ENCODE measurements at regions not wholly inside any gene's neighbourhood (a gene's known extent, or its start where the extent isn't known, plus 50 kb on each side); places are given as distances from the start of the nearest gene placed in this dataset.

DNA sequence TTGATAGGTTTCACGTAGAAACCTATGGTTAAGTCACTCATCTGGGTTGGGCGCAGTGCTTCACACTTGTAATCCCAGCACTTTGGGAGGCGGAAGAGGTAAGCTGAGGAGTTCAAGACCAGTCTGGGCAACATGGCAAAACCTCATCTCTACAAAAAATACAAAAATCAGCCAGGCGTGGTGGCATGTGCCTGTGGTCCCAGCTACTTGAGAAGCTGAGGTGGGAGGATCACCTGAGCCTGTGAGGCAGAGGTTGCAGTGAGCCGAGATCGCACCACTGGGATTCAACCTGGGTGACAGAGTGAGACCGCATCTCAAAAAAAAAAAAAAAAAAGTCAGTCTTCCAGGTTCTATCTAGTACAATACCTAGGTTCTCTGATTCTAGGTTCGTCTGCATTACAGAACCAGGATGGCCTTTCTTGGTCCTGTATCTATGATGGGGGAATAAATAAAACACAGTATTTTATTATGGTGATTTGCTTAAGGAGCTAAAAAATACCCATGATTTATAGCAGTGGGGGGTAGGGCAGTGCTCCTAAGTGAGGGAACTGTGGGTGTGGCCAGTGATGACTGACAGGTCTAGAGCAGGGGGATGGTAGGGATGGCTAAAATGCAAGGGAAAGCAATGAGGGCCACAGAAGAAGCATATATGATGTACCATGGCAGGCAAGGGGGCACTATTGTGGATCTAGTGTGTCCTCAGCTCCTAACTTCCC is 65.5 kb upstream of the NUP160 start:
- no peak overlapping the region for H3K4me3 ChIP-seq (ENCODE audit: low read depth, low read length)
- TF ChIP-seq, protein P1, sequence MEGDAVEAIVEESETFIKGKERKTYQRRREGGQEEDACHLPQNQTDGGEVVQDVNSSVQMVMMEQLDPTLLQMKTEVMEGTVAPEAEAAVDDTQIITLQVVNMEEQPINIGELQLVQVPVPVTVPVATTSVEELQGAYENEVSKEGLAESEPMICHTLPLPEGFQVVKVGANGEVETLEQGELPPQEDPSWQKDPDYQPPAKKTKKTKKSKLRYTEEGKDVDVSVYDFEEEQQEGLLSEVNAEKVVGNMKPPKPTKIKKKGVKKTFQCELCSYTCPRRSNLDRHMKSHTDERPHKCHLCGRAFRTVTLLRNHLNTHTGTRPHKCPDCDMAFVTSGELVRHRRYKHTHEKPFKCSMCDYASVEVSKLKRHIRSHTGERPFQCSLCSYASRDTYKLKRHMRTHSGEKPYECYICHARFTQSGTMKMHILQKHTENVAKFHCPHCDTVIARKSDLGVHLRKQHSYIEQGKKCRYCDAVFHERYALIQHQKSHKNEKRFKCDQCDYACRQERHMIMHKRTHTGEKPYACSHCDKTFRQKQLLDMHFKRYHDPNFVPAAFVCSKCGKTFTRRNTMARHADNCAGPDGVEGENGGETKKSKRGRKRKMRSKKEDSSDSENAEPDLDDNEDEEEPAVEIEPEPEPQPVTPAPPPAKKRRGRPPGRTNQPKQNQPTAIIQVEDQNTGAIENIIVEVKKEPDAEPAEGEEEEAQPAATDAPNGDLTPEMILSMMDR (IDR thresholded peaks at IDR 0.05; ENCODE audit: low read depth, low read length), result no peak
- no peak for TF ChIP-seq MYC (IDR thresholded peaks at IDR 0.05; ENCODE audit: low read depth, low read length)
- TF ChIP-seq POLR2A (IDR thresholded peaks at IDR 0.05; ENCODE audit: extremely low read depth, insufficient read length), result no peak
- TF ChIP-seq, protein P2, sequence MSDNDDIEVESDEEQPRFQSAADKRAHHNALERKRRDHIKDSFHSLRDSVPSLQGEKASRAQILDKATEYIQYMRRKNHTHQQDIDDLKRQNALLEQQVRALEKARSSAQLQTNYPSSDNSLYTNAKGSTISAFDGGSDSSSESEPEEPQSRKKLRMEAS (IDR thresholded peaks at IDR 0.05; ENCODE audit: low read depth, low read length), result no peak
- no peak for DNase-seq (ENCODE audit: low read depth)

DNA sequence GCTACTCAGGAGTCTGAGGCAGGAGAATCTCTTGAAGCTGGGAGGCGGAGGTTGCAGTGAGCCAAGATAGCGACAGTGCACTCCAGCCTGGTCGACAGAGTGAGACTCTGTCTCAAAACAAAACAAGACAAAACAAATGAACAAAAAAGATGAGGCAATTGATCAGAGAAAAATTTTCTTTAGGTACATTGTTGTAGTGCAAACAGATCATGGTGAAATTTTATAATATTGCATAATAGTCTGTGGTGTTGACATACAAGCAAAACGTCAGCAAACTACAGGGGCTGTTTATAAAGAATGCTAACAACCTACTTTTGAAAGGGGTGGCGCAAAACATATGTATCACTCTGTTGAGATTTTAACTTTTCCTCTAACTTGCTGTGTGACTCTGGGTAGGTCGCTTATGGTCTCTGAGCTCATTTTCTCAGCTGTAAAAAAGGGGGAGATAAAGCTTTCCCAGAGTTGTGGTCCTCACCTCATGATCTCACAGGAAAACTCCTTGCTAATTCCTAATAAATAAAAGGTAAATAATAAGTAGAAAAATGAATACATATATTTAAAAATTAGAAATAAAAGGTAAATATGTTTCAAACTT is 64.8 kb upstream of the NUP160 start:
- TF ChIP-seq, protein P2 (IDR thresholded peaks at IDR 0.05; ENCODE audit: low read depth, low read length), result no peak
- no peak for TF ChIP-seq POLR2A (IDR thresholded peaks at IDR 0.05; ENCODE audit: extremely low read depth, insufficient read length)
- no peak for TF ChIP-seq MYC (IDR thresholded peaks at IDR 0.05; ENCODE audit: low read depth, low read length)
- TF ChIP-seq, protein P1 (IDR thresholded peaks at IDR 0.05; ENCODE audit: low read depth, low read length), result no peak
- no peak for DNase-seq (ENCODE audit: low read depth)

DNA sequence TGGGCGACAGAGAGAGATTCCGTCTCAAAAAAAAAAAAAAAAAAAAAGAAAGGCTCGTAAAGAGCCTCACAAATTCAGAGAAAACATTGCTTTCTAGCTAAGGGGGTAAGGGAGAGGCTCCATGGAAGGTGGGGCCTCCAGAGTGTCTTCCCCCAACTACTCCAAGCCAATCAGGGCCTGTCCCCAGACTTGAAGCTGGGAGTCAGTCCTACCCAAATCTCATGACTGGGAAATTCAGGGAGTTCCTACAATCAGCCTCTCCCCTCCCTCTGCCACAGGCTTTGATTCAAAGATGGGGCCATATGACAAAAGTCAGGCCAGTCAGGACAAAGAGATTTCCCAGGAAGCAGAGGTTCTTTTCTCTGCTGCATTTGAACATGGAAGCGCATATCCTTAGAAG is 63.0 kb upstream of the NUP160 start:
- TF ChIP-seq, protein P1 (IDR thresholded peaks at IDR 0.05; ENCODE audit: low read depth, low read length), result no peak
- no peak for TF ChIP-seq MYC (IDR thresholded peaks at IDR 0.05; ENCODE audit: low read depth, low read length)
- TF ChIP-seq POLR2A (IDR thresholded peaks at IDR 0.05; ENCODE audit: extremely low read depth, insufficient read length), result no peak
- TF ChIP-seq, protein P2 (IDR thresholded peaks at IDR 0.05; ENCODE audit: low read depth, low read length), result no peak
- no peak overlapping the region for H3K4me3 ChIP-seq (ENCODE audit: low read depth, low read length)
- no peak for DNase-seq (ENCODE audit: low read depth)

More for the DNA sequence above, 64.8 kb upstream of the NUP160 start:
- no peak overlapping the region for H3K4me3 ChIP-seq (ENCODE audit: low read depth, low read length)

DNA sequence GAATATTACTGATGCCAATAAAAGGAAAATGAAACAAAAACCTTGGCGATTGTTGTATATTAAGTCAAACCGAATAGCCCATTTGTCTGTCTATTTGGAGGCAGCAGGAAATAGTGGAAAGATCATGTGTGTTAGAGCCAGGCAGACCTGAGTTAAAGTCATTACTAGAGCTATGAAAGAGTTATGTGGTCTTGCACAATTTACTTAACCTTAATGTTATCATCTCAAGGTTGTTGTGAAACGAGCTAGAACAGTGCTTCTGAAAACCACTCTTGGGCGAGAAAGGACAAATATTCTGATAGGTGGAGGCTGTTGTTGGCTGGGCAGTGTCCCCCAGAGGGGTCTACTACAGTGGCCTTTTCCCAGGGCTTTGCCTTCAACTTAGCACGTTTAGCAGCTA is 60.0 kb upstream of the NUP160 start:
- peak; percentile 76 for DNase-seq (ENCODE audit: low read depth)
- H3K4me3 ChIP-seq (ENCODE audit: low read depth, low read length), result no peak overlapping the region
- TF ChIP-seq, protein P2 (IDR thresholded peaks at IDR 0.05; ENCODE audit: low read depth, low read length), result no peak
- TF ChIP-seq MYC (IDR thresholded peaks at IDR 0.05; ENCODE audit: low read depth, low read length) (no peak), POLR2A (IDR thresholded peaks at IDR 0.05; ENCODE audit: extremely low read depth, insufficient read length) (no peak)
- TF ChIP-seq, protein P1 (IDR thresholded peaks at IDR 0.05; ENCODE audit: low read depth, low read length), result no peak

DNA sequence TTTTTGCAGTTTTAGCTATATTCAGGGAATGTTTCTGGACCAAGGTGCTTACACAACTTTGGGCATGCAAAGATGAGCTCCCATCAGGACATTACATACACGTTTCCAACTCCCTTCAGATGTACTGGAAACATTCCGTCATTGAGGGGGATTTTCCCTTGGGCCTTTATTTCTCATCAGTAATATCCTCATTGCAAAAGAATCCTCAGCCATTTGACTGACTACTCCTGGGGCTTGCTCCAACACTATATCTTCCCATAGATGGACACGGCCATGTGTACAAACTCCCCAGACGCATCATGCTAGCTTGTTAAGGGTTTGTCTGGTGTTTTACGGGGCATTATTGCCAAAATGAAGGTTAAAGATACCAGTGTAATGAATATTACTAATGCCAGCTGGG is 59.3 kb upstream of the NUP160 start:
- H3K4me3 ChIP-seq (ENCODE audit: low read depth, low read length), result no peak overlapping the region
- DNase-seq (ENCODE audit: low read depth), result no peak
- TF ChIP-seq, protein P2 (IDR thresholded peaks at IDR 0.05; ENCODE audit: low read depth, low read length), result no peak
- no peak for TF ChIP-seq MYC (IDR thresholded peaks at IDR 0.05; ENCODE audit: low read depth, low read length)
- TF ChIP-seq POLR2A (IDR thresholded peaks at IDR 0.05; ENCODE audit: extremely low read depth, insufficient read length), result no peak
- TF ChIP-seq, protein P1 (IDR thresholded peaks at IDR 0.05; ENCODE audit: low read depth, low read length), result no peak

Data from NB4 (cell line).